K562 (cell line): ENCODE measurements at regions not wholly inside any gene's neighbourhood (a gene's known extent, or its start where the extent isn't known, plus 50 kb on each side); places are given as distances from the start of the nearest gene placed in this dataset.

ENCODE experiments used
- ATAC-seq: fragments of 200-7000 bp; cut with Tn5 transposase; 3 replicates; pipeline ENCODE4 v1.9.1; 2020; ENCODE audit warnings: moderate library complexity
- BruUV-seq: library from RNA; stranded (reverse); fragments of 400-500 nt; replicated peaks from 2 replicates; lab custom pipeline; 2021; lab: Mats Ljungman, UMichigan
- CTCF ChIA-PET: fragments of 300-600 bp; formaldehyde crosslinking; extraction: SDS; loops from one replicate; lab custom pipeline; 2021; ENCODE audit warnings: low intra/inter-chr PET ratio; lab: Yijun Ruan, JAX
- POLR2A ChIA-PET: fragments of 300-600, 350-650 bp; sonication (Branson Sonifier 250); formaldehyde crosslinking; extraction: SDS; loops from one replicate; lab custom pipeline; 2021; ENCODE audit warnings: antibody characterized with exemption, inconsistent platforms; lab: Yijun Ruan, JAX
- DNase-seq, 4 experiments: peaks; one replicate each; pipeline versions ENCODE4 v3.0.0 to v3.0.0-alpha.2; 2011 to 2018; ENCODE audit warnings: low spot score in 3 of 4, mixed read lengths in 3 of 4; ENCODE audit errors: extremely low read depth in 1 of 4
- FAIRE-seq: peaks from 2 replicates; lab custom pipeline; 2011; peaks lifted over from hg19 to GRCh38; lab: Jason Lieb, UNC
- H2AFZ ChIP-seq: 2 replicates; pipeline ENCODE4 v1.6.0; 2011; ENCODE audit warnings: low read depth, low read length, control low read depth, inconsistent platforms
- H3K27ac ChIP-seq: fragments of 200-600 bp; 3 replicates; pipeline ENCODE4 v1.8.0; 2011; ENCODE audit warnings: low read depth, mild to moderate bottlenecking, control low read depth, inconsistent platforms, low read length, moderate library complexity, mixed read lengths; ENCODE audit errors: extremely low read depth
- H3K27me3 ChIP-seq, 2 experiments: fragments of 300-600 bp in 1 of 2; 2 replicates in 1 of 2; 3 replicates in 1 of 2; pipeline versions ENCODE4 v1.6.0 to v1.8.0; 2011; ENCODE audit warnings: inconsistent platforms in 2 of 2, low read length in 2 of 2, mild to moderate bottlenecking in 1 of 2, mixed read lengths in 1 of 2, moderate library complexity in 1 of 2; ENCODE audit not compliant: control insufficient read depth in 2 of 2, insufficient read depth in 2 of 2
- H3K36me3 ChIP-seq: fragments of 300-600 bp; 3 replicates; pipeline ENCODE4 v1.8.0; 2011; ENCODE audit warnings: mild to moderate bottlenecking, low read length, inconsistent platforms; ENCODE audit not compliant: control insufficient read depth, insufficient read depth
- H3K4me1 ChIP-seq, 2 experiments: fragments of 200-600 bp in 1 of 2; replicated peaks in 1 of 2; 2 replicates in 1 of 2; 3 replicates in 1 of 2; pipeline versions ENCODE4 v1.5.1 to v1.8.0; 2011; ENCODE audit warnings: inconsistent platforms in 2 of 2, low read length in 2 of 2, mild to moderate bottlenecking in 1 of 2, mixed read lengths in 1 of 2, moderate library complexity in 1 of 2; ENCODE audit not compliant: control insufficient read depth in 2 of 2, insufficient read depth in 2 of 2
- H3K4me2 ChIP-seq: 2 replicates; pipeline ENCODE4 v1.6.1; 2011; ENCODE audit warnings: low read length, control low read depth, inconsistent platforms, mixed read lengths; ENCODE audit not compliant: insufficient read depth
- H3K4me3 ChIP-seq: fragments of 200-600 bp; sonication (generic), shearing (Covaris generic); 2 replicates; pipeline ENCODE4 v1.5.1; 2016; ENCODE audit warnings: control low read depth, inconsistent platforms
- H3K79me2 ChIP-seq: fragments of 200-600 bp; 3 replicates; pipeline ENCODE4 v1.8.0; 2011; ENCODE audit warnings: low read length, inconsistent platforms; ENCODE audit not compliant: control insufficient read depth, insufficient read depth
- H3K9ac ChIP-seq, 2 experiments: 2 replicates each; pipeline versions ENCODE4 v1.6.0 to v1.6.1; 2011; ENCODE audit warnings: low read depth in 2 of 2, low read length in 2 of 2, control low read depth in 1 of 2, inconsistent platforms in 1 of 2, mild to moderate bottlenecking in 1 of 2, mixed read lengths in 1 of 2; ENCODE audit not compliant: insufficient read depth in 1 of 2
- H3K9me1 ChIP-seq: one replicate; pipeline ENCODE4 v1.6.0; 2011; ENCODE audit warnings: inconsistent platforms, mild to moderate bottlenecking, low read length, moderate library complexity; ENCODE audit not compliant: control insufficient read depth, insufficient read depth
- H3K9me3 ChIP-seq: replicated peaks from 2 replicates; pipeline ENCODE4 v1.5.1; 2011; ENCODE audit warnings: low read depth, low read length, inconsistent platforms; ENCODE audit not compliant: control insufficient read depth, insufficient read depth
- H4K20me1 ChIP-seq: replicated peaks from 2 replicates; pipeline ENCODE4 v1.6.1; 2011; ENCODE audit warnings: low read length, inconsistent platforms, mixed read lengths; ENCODE audit not compliant: control insufficient read depth, insufficient read depth
- CHAMP1 ChIP-seq: fragments of 450-650 bp; IDR thresholded peaks from 2 replicates; pipeline ENCODE4 v1.6.1; 2016; ENCODE audit warnings: mild to moderate bottlenecking
- COPS2 ChIP-seq: fragments of 450-650 bp; conservative IDR thresholded peaks from 2 replicates; pipeline ENCODE4 v1.6.1; 2016; ENCODE audit warnings: mild to moderate bottlenecking, moderate library complexity
- FOXP1 ChIP-seq: sonication (generic); formaldehyde crosslinking; IDR thresholded peaks from 2 replicates; pipeline ENCODE4 v1.8.0; 2022; ENCODE audit warnings: mild to moderate bottlenecking, missing genetic modification reagents
- HNRNPK ChIP-seq: fragments of 200-400 bp; formaldehyde crosslinking; IDR thresholded peaks from one replicate; pipeline ENCODE4 v1.6.1; 2018; ENCODE audit warnings: mild to moderate bottlenecking, low read depth, low read length; ENCODE audit not compliant: poor library complexity, severe bottlenecking
- STAT5A ChIP-seq: IDR thresholded peaks from 2 replicates; pipeline ENCODE4 v1.6.1; 2012; ENCODE audit warnings: low read length, inconsistent platforms, borderline replicate concordance
- ZC3H8 ChIP-seq: fragments of 450-650 bp; IDR thresholded peaks from 2 replicates; pipeline ENCODE4 v1.6.1; 2017
- ZNF224 ChIP-seq: sonication (generic); formaldehyde crosslinking; IDR thresholded peaks from 2 replicates; pipeline ENCODE4 v1.8.0; 2022; ENCODE audit warnings: mild to moderate bottlenecking, missing genetic modification reagents
- WGBS: fragments of 100-300 bp; shearing (Covaris generic); methylation state at CpG from one replicate; pipeline ENCODE4 v1.1.6; 2016; ENCODE audit warnings: low coverage, mixed read lengths; ENCODE audit not compliant: insufficient coverage; ENCODE audit errors: missing lambda C conversion rate; 5-methylcytosine and 5-hydroxymethylcytosine counted together
- in situ Hi-C: fragments of 300-500 bp; cut with MboI; formaldehyde crosslinking; loops from 4 replicates; pipeline ENCODE4 v1.15.0; 2018; ENCODE audit warnings: inconsistent platforms, mixed read lengths
- intact Hi-C: fragments of 100-400 bp; cut with micrococcal nuclease; formaldehyde crosslinking; loops from 2 replicates; pipeline ENCODE4 v1.14.2; 2022

- intact Hi-C loops (no loop called here), in situ Hi-C loops (no loop called here)
- ChIA-PET CTCF (no interaction called here), POLR2A (no interaction called here)
- Histone ChIP-seq H3K4me1 (no peaks in the 10 kb centered on the region), H3K9ac (no peak overlapping the region), H3K4me3 (no peak overlapping the region), H3K27ac (no peak overlapping the region), H3K4me2 (no peak overlapping the region), H3K9me3 (no peaks in the 10 kb centered on the region; the same call in 1 of the 2 replicates), H3K27me3 (no peaks in the 10 kb centered on the region), H2AFZ (no peak overlapping the region), H3K36me3 (no peaks in the 10 kb centered on the region), H3K9me1 (no peaks in the 10 kb centered on the region), H3K79me2 (no peaks in the 10 kb centered on the region), H4K20me1 (no peaks in the 10 kb centered on the region)
- ATAC-seq (no peak), DNase-seq (no peak), FAIRE-seq (no peak)
- WGBS, result 28% methylated on average over 2 of the region's 2 CpGs
- TF ChIP-seq CHAMP1 (no peak), HNRNPK (no peak), ZC3H8 (no peak), ZNF224 (CRISPR knock-in tag) (no peak), FOXP1 (CRISPR knock-in tag) (no peak), STAT5A (no peak), COPS2 (no peak)
- BruUV-seq, result no TSS peak
Observed at GRCh38 chr10:5303504-5303903, 61.3 kb upstream of the UCN3 start.
